ENCODE measurements at regions not wholly inside any gene's neighbourhood (a gene's known extent, or its start where the extent isn't known, plus 50 kb on each side); places are given as distances from the start of the nearest gene placed in this dataset.

DNA sequence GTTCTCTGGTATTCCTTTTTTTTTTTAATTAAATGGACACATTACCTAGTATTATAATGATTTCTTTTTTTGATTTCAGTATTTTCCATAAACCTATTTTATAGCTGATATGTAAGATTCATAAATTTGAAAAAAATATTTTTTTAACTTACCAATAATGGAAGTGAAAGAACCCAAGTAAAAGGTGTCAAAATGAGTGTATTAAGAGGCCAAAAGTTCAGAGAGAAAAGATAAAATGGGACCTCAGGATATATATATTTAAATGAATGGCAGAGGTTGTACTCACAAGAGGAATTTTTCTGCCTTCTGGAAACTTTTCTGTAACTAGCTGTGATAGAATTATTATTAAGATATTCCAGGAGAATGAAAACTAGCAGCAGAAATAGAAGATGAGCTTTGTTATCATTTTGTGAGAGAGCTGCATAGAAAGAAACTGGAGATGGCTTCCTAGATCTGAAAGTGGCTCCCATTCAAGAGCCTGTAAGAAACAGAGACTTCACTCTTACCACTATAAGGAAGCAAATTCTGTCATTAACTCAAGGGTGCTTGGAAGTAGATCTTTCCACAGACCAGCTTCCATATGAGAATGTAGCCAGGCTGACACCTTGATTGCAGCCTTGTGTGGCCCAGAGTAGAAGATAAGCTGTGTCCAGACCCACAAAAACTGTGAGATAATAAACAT lies 91.7 kb downstream of the MRPS30 start:
- TF ChIP-seq, protein P1, sequence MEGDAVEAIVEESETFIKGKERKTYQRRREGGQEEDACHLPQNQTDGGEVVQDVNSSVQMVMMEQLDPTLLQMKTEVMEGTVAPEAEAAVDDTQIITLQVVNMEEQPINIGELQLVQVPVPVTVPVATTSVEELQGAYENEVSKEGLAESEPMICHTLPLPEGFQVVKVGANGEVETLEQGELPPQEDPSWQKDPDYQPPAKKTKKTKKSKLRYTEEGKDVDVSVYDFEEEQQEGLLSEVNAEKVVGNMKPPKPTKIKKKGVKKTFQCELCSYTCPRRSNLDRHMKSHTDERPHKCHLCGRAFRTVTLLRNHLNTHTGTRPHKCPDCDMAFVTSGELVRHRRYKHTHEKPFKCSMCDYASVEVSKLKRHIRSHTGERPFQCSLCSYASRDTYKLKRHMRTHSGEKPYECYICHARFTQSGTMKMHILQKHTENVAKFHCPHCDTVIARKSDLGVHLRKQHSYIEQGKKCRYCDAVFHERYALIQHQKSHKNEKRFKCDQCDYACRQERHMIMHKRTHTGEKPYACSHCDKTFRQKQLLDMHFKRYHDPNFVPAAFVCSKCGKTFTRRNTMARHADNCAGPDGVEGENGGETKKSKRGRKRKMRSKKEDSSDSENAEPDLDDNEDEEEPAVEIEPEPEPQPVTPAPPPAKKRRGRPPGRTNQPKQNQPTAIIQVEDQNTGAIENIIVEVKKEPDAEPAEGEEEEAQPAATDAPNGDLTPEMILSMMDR (IDR thresholded peaks at IDR 0.05; ENCODE audit: poor library complexity): no peak
- TF ChIP-seq EZH2phosphoT487 (IDR thresholded peaks at IDR 0.05; ENCODE audit: low read depth, severe bottlenecking, unreplicated experiment) (no peak), EZH2 (IDR thresholded peaks at IDR 0.05; ENCODE audit: borderline replicate concordance) (no peak)
